HG03139 (cell line): ENCODE measurements at regions not wholly inside any gene's neighbourhood (a gene's known extent, or its start where the extent isn't known, plus 50 kb on each side); places are given as distances from the start of the nearest gene placed in this dataset.
"Not testable (repeated sequence)": the region's sequence is repeated elsewhere in the genome, so short reads cannot be mapped to it uniquely, and the experiment has no call there.

ENCODE experiments used
- ATAC-seq: cut with Tn5 transposase; IDR thresholded peaks from one replicate; pipeline ENCODE4 v1.9.1; 2021; ENCODE audit not compliant: unreplicated experiment

DNA sequence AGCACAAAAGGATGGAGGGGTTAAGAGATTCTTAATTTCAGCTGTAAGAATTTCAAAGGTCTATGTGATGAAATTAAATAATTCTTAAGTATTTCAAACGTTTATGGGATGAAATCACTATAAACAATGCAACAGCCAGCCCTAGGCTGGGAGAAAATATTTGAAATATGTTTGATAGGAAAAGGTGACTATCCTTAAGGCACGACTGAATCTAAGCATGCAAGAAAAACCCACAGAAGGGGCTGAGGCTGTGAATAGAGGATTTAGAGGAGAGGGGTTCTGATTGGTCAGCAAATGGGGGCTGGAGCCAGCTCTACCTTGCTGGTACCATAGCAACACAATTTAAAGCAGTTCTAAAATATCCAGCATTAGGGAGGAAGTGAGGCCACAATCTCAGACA lies 220.8 kb upstream of the ATP10A start:
- ATAC-seq: no peak

DNA sequence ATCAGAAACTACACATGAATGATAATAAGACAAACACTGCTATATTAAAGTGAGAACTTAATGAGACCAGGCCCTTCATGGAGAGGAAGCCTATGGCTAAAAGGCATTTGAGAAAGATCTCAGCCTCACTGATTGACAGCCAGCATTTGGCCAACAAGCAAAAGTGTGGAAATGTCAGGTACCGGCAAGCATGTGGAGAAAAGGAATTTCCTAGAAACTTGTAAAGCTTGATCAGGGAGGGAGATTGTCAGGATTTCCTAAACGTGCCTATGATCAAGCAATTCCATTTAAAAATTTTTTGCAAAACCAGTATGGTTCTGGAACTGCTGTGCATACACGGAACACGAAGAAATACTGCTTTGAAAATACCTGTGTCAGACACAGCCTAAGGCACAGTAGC lies 220.3 kb upstream of the ATP10A start:
- no peak for ATAC-seq

DNA sequence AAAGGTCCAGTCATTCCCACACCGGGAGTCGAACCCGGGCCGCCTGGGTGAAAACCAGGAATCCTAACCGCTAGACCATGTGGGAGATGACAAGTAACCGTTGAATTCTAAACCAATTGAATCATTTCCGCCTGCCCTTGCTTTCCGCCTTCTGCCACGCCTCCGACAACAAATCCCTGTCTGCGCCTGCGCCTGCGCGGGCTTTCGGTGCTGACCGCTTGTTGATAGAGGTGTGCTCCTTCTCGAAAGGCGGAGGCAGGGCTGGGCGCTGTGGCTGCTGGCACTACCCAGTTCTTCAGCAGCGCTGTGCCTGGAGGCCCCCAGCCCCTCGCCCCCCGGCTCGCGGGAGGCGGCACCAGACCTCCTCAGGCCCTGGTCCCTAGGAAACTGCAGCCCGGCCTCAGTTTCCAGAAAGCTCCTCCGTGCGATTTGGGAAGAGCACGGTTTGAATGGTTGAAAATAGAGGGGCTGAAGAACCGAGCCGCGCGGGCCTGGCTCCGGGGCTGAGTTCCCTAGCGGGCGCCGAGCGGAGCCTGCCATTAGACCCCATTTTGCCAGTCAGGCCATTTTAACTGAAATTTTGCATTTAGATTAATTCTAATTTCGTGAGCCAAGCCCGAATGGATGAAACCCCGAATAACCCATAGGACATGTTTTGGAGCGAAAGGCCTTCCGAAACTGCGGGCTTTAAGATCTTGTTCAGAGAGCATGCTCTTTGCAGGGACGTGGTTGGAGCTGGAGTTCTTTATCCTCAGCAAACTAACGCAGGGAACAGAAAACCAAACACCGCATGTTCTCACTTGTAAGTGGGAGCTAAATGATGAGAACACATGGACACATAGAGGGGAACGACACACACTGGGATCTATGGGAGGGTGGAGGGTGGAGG lies 219.3 kb upstream of the ATP10A start:
- peak; percentile 94 for ATAC-seq

DNA sequence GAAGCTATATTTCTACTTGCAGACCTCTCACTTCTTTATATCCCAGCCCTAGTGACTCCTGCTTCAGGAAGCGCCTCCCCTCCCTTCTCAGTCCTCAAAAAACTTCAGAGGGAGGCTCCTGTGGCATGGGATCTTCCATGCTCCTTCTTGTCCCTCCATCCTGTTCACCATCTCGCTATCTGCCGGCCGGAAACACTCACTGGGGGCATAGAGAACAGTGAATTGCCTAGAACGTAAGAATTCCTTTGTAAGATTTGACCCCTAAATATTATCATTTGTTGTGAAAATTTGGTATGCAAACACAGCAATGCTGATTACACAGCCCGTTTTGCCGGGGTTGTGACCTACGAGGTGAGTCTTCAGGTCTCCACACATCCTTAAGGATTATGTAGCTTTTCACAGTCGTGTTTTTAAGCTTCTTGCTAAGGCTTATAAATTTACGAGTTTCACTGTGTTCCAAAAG lies 218.7 kb upstream of the ATP10A start:
- no peak for ATAC-seq

DNA sequence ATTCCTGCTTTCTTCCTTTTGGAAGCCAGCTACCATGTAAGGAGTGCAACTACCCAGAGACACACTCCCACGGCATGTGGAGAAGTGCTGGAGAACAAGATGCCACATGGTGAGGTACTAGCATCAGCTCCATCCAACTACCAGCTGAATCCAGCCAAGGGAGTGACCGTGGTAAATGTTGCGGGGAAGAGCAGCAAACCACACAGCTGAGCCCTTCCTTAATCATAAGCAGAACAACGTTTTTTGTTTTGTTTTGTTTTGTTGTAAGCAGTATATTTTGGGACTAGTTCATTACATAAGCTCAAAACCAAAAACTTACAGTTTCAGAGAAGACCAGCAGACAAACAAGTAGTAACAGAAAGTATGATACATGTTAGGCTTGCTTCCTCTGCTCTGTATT lies 212.6 kb upstream of the ATP10A start:
- ATAC-seq: no peak

DNA sequence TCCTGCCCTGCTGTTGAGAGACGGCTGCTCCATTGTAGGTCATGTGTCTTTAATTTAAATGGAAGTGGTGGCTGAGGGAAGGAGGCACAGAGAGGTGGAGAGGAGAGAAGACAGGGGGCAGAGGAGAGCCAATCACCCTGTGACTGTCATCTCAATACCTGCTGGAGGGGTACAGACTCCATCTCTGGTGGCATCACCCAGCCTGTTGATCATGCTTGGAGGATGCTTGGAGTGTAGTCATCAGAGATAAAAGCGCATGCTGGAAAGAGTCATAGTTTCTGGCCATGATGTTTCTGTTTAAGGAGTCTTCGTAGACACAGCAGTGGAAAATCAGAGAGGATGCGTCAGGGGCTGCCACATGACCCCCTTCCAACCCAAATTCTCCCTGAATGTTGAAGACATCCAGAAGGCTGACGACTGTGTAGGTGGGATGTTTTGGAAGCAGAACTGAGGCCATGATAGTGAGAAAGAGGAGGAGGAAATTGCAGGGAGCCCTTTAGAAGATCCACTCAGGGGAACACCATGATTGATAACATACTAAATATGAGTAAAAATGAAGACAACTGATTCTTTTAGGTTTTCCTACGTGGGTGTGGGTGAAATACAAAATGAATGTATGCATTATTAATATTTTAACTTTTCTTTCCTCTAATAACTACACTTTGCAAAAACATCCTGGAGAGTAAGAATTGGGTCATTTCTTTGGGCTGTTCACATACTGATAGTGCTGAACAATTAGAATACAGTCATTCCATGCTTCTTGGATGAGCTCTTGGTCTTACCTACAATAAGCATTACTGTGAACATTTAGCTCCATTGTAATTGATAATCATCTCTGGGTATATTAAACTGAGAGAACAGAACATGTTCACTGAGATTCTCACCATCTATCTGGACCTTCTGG lies 210.6 kb upstream of the ATP10A start:
- ATAC-seq: no peak

DNA sequence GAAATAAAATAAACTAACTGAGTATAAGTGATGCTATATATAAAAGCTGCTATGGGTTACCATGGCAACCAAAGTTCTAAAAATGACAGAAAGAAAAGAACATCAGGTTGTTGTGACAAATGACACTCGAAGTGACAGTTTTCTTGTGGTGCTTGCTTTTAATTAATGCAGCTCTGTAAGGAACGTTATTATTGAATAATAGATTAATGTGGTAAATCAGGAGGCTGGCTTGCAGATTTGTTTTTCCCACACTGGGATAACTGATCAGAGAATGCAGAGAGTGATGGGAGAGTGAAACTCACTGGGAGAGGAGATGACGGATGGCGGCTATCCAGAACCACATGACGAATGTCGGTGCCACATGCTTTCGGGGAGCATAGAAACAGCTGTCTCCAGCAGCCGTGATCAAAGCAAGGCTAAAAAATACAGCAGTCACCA lies 207.0 kb upstream of the ATP10A start:
- ATAC-seq: no peak

DNA sequence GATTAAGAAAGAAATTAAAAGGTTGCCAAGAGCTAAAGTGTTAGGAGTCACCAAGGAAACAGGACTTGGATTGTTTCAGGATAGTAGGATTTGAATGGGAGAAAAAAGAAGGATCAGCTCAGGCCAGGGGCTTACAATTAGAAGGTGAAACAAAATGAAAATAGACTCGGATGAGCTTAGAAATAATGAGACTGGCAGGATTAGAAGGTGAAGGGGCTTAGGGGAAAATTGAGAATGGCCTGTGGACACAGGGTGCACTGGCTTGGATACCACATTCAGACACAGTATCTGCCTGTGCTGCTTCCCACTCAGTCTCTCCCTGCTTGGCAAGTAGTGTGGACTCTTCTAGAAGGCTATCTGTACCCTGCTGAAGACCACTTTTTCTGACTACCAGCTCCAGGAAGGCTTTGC lies 206.1 kb upstream of the ATP10A start:
- no peak for ATAC-seq

DNA sequence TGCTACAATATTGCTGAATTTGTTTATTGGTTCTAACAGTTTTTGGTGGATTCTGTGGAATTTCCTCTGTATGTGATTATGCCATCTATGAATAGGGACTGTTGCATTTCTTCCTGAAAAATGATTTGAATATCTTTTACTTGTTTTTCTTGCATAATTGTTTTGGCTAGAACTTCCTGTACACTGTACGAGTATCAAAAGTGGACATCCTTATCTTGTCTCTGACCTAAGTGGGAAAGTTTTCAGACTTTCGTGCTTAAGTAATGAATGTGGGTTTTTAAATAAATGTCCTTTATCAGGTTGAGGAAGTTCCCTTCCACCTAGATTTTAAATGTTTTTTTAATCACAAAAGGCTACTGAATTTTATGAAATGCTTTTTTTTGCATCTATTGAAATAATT lies 203.8 kb upstream of the ATP10A start:
- no peak for ATAC-seq

DNA sequence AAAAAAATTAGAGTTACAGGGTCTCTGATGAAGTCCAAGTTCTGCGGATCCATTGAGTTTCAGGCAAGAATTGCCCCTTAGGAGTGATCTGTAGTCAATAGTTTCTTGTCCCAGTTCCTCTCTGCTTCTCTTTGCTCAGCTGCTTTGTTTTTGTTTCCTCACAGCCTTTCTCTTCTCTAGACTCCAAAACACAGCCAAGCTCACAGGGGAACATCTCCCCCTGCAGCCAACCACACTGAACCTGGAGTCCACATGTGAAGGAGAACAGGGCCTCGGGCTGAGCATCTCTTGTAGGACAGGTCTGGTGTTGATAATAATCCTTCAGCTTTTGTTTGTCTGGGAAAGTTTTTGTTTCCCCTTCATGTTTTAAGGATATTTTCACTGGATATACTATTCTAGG lies 202.6 kb upstream of the ATP10A start:
- no peak for ATAC-seq

DNA sequence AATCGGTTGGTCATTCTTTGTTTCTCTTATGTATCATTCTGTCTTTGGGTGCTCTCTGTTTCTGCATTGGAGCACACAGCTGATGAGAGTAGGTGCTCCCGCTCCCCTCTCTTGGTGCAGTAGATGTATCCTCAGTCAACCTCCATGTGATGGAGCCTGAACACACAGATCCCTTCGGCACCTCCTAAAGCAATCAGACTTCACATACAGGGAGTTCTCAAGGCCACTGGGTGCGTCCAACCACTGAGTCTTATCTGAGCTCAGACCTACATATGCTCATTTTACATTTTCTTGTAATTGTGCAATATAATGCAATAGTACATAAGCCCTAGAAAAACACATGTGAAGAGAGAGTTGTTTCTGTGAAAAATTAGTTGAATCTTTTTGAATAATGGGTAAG lies 198.1 kb upstream of the ATP10A start:
- no peak for ATAC-seq

DNA sequence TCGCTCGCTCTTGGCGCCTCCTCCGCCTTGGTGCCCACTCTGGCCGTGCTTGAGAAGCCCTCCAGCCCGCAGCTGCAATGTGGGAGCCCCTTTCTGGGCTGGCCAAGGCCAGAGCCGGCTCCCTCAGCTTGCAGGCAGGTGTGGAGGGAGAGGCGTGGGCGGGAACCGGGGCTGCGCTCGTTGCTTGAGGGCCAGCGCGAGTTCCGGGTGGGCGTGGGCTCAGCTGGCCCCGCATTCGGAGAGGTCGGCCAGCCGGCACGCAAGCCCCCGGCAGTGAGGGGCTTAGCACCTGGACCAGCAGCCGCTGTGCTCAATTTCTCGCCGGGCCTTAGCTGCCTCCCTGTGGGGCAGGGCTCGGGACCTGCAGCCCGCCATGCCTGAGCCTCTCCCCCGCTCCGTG lies 193.6 kb upstream of the ATP10A start:
- ATAC-seq: not testable (repeated sequence)

DNA sequence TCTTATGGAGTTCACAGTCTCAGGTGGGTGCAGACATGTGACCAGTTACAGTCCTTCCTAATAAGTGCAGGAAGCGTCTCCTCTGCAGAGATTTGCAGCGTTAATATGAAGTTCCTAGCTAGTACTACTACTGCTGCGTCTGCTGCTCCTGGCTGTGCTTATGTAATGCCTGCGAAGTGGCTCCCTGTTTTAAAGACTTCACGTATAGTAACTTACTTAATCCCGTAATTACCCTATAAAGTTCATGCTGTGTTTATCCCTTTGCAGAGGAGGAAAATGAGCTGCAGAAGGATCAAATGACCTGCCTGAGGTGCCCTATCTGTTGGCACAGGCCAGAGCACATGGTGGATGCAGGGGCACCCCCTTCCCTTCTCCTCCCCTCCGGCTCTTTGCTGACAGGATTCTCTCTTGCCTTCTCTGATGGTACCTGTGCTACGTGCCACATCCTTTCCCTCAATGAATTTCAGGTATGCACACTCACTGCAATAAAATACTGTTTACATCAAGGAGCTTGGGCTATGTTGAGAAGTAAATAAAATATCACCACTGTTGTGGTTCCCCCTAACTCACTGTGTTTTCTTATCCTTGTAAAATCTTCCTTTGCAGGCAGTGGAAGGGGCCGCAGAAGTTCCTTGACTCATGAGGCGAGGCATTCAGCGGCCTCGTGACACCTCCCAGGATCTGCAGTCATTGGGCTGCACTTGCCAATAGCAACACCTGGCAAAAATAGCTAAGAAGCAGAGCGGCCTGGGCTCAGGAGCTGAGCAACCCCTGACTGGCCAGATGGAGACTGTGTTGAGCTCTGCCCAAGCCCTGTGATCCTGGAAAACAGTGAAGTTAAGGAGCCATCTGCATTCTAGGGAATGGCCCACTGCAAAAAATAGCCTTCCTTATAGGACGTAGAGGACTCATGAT lies 188.9 kb upstream of the ATP10A start:
- no peak for ATAC-seq

DNA sequence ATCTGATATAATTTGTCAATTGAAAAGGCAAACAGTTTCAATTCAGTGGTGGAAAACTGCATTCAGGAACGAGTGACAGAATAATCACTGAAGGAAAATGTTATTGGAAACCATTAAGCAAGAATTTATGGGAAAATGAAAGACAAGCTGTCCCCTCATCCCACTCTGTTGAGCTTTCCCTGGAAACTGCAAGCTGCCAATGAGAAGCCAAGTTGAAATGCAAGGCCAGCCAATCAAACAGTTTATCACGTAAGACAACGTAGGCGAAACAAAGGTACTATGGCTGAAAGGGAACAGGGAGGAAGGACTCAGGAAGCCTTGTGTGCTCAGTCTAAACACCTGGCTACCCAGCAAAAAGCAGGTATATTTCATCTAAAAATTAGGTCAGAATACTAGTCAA lies 187.9 kb upstream of the ATP10A start:
- ATAC-seq: no peak

DNA sequence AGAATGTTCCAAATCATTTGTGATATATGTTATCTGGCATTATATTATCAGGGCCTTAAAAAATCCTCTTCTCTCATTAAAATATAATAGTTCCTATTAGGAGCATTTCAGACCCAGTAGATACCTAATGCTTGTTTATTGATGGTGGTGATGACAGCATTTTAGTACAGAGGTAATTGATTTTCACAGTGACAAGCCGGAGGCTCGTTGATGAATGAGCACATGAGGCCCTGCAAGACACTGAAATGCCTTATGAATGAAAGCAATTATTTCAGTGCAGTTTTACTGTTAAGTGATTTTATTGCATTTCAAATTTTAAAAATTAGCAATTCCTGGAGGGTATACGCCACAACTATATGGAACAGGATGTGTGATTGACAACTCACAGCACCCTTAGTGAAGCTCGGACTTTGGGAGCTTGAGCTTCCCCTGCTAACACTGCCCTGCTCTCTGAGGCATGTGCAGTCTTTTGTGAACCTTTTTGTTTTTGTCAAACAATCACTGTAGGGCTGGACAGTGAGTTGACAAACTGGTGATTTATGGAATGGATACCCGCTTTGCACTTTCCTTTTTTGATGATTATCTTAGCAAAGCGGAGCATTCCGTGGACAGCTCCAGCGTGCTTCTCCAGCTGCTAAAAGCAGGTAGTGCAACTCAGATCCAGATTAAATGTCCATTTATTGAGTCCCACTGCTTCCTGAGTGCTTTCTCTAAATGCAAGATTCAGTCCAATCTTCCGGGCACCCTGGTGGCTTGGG lies 187.0 kb upstream of the ATP10A start:
- no peak for ATAC-seq

DNA sequence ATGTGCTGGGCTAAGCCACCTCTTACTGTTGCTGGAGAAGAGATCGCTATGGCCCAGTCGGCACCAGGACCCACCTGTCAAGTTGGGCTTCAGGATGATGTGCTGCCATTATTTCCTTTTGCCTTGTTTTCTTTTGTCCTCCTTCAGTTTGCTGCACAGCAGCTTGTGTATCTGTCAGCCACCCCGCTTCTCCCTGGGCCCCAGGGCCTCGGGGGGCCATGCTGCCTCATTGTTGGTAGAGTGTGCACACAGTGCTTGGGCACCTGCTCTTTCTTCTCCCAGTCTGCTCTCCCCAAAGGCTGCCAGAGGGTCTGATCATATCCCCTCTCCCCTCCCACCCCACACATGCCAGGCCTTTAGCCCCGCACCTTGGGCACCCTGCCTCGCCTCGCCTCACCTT lies 185.5 kb upstream of the ATP10A start:
- no peak for ATAC-seq

DNA sequence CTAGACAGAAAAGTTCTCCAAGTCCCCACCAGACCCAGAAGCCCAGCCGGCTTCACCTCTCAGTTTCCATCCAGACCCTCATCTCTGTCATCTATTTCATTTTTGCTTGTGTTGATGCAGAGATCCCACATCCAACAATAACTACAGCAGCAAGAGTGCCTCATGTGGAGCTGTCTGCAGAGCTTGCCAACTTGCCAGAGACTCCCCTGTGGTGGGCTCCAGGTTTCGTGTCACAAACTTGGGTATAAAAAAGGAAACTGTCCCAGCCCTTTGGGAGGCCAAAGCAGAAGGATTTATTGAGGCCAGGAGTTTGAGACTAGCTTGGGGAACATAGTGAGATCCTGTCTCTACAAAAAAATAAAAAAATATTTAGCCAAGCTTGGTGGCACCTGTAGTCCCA lies 182.4 kb upstream of the ATP10A start:
- no peak for ATAC-seq

DNA sequence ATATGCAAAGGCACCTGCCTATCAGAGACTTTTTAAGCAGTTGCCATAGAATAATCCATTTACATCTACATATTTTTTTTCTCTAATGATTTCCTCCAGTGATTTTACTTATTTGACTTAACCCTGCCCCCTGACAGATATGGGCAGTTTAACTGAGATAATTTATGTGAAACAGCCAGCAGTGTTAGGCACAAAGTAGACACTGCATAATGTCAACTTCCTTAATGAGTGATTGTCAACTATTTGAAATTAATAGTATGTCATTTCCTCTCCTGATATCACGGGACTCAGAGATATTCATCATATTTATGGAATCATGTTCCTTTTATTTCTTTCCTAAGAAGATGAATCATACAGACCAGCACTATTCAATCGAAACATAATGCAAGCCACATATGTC lies 179.9 kb upstream of the ATP10A start:
- ATAC-seq: no peak

DNA sequence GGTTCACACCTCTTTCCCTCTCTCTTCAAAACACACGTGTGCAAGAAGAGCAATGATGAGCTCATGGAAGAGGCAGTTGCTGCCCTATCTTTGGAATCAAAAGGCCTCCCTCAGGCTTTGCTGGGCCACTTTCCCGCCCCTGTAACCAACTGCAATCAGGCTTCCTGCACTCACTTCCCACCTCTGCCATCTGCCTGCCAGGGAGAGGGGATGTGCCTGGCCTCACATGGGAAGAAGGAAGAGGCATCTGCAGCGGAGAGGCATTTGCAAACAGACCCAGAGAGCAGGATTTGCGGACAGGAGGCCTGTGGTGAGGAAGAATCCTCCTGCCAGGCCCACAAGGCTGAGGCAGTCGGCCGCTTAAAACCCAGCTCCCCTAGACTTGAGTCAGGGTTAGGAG lies 175.6 kb upstream of the ATP10A start:
- ATAC-seq: no peak

DNA sequence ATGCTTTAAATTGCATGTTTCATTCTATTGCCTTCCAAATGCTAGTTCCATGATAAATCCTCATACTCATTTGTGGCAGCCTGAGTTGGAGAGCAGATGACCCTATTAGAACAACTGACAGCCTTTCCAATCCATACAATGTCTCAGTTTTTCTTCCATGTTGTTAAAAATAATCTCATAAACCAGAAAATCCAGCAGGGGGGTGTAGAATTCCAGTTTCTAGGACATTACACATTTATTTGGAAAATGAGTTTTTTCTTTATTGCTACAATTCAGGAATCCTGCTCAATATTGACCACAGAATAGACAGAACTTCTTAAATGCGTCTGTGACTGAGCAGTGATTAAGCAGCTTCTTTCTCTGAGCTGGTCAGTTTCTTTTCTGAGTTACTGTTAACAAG lies 174.2 kb upstream of the ATP10A start:
- no peak for ATAC-seq
